WTC11 (cell line): ENCODE measurements at regions not wholly inside any gene's neighbourhood (a gene's known extent, or its start where the extent isn't known, plus 50 kb on each side); places are given as distances from the start of the nearest gene placed in this dataset.

Source experiments
- ATAC-seq: fragments of 200-7000 bp; cut with Tn5 transposase; 2 replicates; pipeline ENCODE4 v1.10.0; 2021; ENCODE audit warnings: mild to moderate bottlenecking, moderate library complexity
- CTCF ChIA-PET: fragments of 300-600 bp; sonication (Branson Sonifier 250); formaldehyde crosslinking; loops from one replicate; lab custom pipeline; 2021; ENCODE audit warnings: antibody characterized with exemption; lab: Charles Lee
- POLR2A ChIA-PET: fragments of 350-600 bp; sonication (Branson Sonifier 250); formaldehyde crosslinking; loops from one replicate; lab custom pipeline; 2021; ENCODE audit warnings: antibody characterized with exemption; lab: Charles Lee
- DNase-seq: peaks from one replicate; pipeline ENCODE4 v3.0.0; 2021; ENCODE audit warnings: low spot score
- H3K27ac Mint-ChIP-seq: 2 replicates; pipeline ENCODE4 v1.8.0; 2021; ENCODE audit warnings: mixed read lengths
- H3K27me3 Mint-ChIP-seq: 2 replicates; pipeline ENCODE4 v1.8.0; 2021; ENCODE audit warnings: low read depth, mild to moderate bottlenecking, moderate library complexity, mixed read lengths
- H3K36me3 Mint-ChIP-seq: 2 replicates; pipeline ENCODE4 v1.8.0; 2021; ENCODE audit warnings: mixed read lengths
- H3K4me1 Mint-ChIP-seq: 2 replicates; pipeline ENCODE4 v1.8.0; 2022; ENCODE audit warnings: mixed read lengths
- H3K4me3 Mint-ChIP-seq: 2 replicates; pipeline ENCODE4 v1.8.0; 2021; ENCODE audit warnings: mild to moderate bottlenecking, moderate library complexity, mixed read lengths
- H3K9me3 Mint-ChIP-seq: 2 replicates; pipeline ENCODE4 v1.8.0; 2021; ENCODE audit warnings: mixed read lengths
- ATF1 ChIP-seq: sonication (generic); formaldehyde crosslinking; IDR thresholded peaks from 2 replicates; pipeline ENCODE4 v1.8.1; 2023; ENCODE audit warnings: mild to moderate bottlenecking, moderate library complexity, missing genetic modification reagents
- CBFB ChIP-seq: sonication (generic); formaldehyde crosslinking; IDR thresholded peaks from 2 replicates; pipeline ENCODE4 v1.8.1; 2022; ENCODE audit warnings: mild to moderate bottlenecking, low read depth, missing genetic modification reagents
- CREB1 ChIP-seq: sonication (generic); formaldehyde crosslinking; IDR thresholded peaks from 2 replicates; pipeline ENCODE4 v1.8.0; 2023; ENCODE audit warnings: mild to moderate bottlenecking, missing genetic modification reagents
- ELF4 ChIP-seq: sonication (generic); formaldehyde crosslinking; IDR thresholded peaks from 2 replicates; pipeline ENCODE4 v1.8.1; 2022; ENCODE audit warnings: low read depth, mild to moderate bottlenecking, moderate library complexity, missing genetic modification reagents
- EMX1 ChIP-seq: fragments of 250-450 bp; sonication (Bioruptor Pico); IDR thresholded peaks from 2 replicates; pipeline ENCODE4 v1.8.0; 2021; ENCODE audit warnings: mild to moderate bottlenecking
- FOXP1 ChIP-seq: sonication (generic); formaldehyde crosslinking; IDR thresholded peaks from 2 replicates; pipeline ENCODE4 v1.8.0; 2022; ENCODE audit warnings: missing genetic modification reagents, mild to moderate bottlenecking, moderate library complexity, borderline replicate concordance
- FOXP4 ChIP-seq: sonication (generic); formaldehyde crosslinking; IDR thresholded peaks from 2 replicates; pipeline ENCODE4 v1.8.0; 2022; ENCODE audit warnings: mild to moderate bottlenecking, missing genetic modification reagents
- JAZF1 ChIP-seq: fragments of 250-450 bp; sonication (Bioruptor Pico); IDR thresholded peaks from 2 replicates; pipeline ENCODE4 v1.9.0; 2021; ENCODE audit warnings: moderate library complexity, mild to moderate bottlenecking, inconsistent platforms
- MYBL2 ChIP-seq: sonication (generic); formaldehyde crosslinking; IDR thresholded peaks from 2 replicates; pipeline ENCODE4 v1.8.1; 2023; ENCODE audit warnings: mild to moderate bottlenecking, moderate library complexity, missing genetic modification reagents
- NFYB ChIP-seq: sonication (generic); formaldehyde crosslinking; conservative IDR thresholded peaks from 2 replicates; pipeline ENCODE4 v1.8.0; 2022; ENCODE audit warnings: low read depth, missing genetic modification reagents
- RORB ChIP-seq: fragments of 250-450 bp; sonication (Bioruptor Pico); IDR thresholded peaks from 2 replicates; pipeline ENCODE4 v1.9.0; 2021; ENCODE audit warnings: mild to moderate bottlenecking
- STAT6 ChIP-seq: sonication (generic); formaldehyde crosslinking; conservative IDR thresholded peaks from 2 replicates; pipeline ENCODE4 v1.8.1; 2023; ENCODE audit warnings: mild to moderate bottlenecking, low read depth, missing genetic modification reagents, moderate library complexity
- TCF7 ChIP-seq: sonication (generic); formaldehyde crosslinking; IDR thresholded peaks from 2 replicates; pipeline ENCODE4 v1.8.0; 2022; ENCODE audit warnings: mild to moderate bottlenecking, low read depth, missing genetic modification reagents, moderate library complexity
- TEAD1 ChIP-seq: sonication (generic); formaldehyde crosslinking; IDR thresholded peaks from 2 replicates; pipeline ENCODE4 v1.8.0; 2022; ENCODE audit warnings: mild to moderate bottlenecking, missing genetic modification reagents
- TP53 ChIP-seq: sonication (generic); formaldehyde crosslinking; IDR thresholded peaks from 2 replicates; pipeline ENCODE4 v1.8.1; 2023; ENCODE audit warnings: mild to moderate bottlenecking, missing genetic modification reagents
- USF1 ChIP-seq: sonication (generic); formaldehyde crosslinking; IDR thresholded peaks from 2 replicates; pipeline ENCODE4 v1.8.0; 2022; ENCODE audit warnings: mild to moderate bottlenecking, missing genetic modification reagents
- ZNF263 ChIP-seq: sonication (generic); formaldehyde crosslinking; IDR thresholded peaks from 2 replicates; pipeline ENCODE4 v1.8.1; 2022; ENCODE audit warnings: low read depth, mild to moderate bottlenecking, moderate library complexity, missing genetic modification reagents
- ZNF425 ChIP-seq: fragments of 250-450 bp; sonication (Bioruptor Pico); conservative IDR thresholded peaks from 2 replicates; pipeline ENCODE4 v1.9.0; 2021; ENCODE audit warnings: mild to moderate bottlenecking
- TF ChIP-seq, protein P1 (sequence below): fragments of 250-450 bp; sonication (Bioruptor Pico); IDR thresholded peaks from 2 replicates; pipeline ENCODE4 v2.1.2; 2022; ENCODE audit warnings: mild to moderate bottlenecking, moderate library complexity
- TF ChIP-seq, protein P2 (sequence below): sonication (generic); formaldehyde crosslinking; IDR thresholded peaks from 2 replicates; pipeline ENCODE4 v1.8.1; 2023; ENCODE audit warnings: mild to moderate bottlenecking, missing genetic modification reagents, moderate library complexity

DNA sequence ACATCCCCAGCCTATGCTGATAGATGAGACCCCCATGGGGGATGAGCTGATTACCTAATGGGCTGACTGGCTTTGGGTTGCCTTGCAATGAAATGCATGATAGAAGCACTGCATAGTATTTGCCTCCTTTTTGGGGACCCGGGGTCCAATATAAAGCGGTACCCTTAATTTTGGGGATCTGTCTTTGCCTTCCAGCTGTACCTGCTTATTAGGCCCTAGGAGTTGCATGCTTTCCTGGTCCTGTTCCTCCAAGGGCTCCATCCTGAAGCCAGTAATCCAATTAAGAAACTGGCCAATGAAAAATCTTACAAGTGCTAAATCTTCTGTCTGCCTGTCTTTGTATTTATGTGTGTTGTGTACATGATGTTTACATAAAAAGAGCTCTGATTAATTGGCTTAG lies 791.6 kb downstream of the TRIML1 start:
- no peak overlapping the region for H3K4me3 Mint-ChIP-seq
- ATAC-seq (no peak), DNase-seq (peak; percentile 52)
- H3K27me3 Mint-ChIP-seq, result no peaks in the 10 kb centered on the region; the same call in 1 of the 2 replicates
- peaks cover 11% of the 10 kb centered on the region for H3K4me1 Mint-ChIP-seq
- ChIA-PET CTCF (no interaction called here), POLR2A (no interaction called here)
- peaks cover 47% of the 10 kb centered on the region for H3K36me3 Mint-ChIP-seq
- peaks cover 78% of the 10 kb centered on the region for H3K9me3 Mint-ChIP-seq
- H3K27ac Mint-ChIP-seq, result no peak overlapping the region
- TF ChIP-seq ATF1 (no peak), ZNF263 (CRISPR knock-in tag) (no peak), STAT6 (CRISPR knock-in tag) (no peak)

DNA sequence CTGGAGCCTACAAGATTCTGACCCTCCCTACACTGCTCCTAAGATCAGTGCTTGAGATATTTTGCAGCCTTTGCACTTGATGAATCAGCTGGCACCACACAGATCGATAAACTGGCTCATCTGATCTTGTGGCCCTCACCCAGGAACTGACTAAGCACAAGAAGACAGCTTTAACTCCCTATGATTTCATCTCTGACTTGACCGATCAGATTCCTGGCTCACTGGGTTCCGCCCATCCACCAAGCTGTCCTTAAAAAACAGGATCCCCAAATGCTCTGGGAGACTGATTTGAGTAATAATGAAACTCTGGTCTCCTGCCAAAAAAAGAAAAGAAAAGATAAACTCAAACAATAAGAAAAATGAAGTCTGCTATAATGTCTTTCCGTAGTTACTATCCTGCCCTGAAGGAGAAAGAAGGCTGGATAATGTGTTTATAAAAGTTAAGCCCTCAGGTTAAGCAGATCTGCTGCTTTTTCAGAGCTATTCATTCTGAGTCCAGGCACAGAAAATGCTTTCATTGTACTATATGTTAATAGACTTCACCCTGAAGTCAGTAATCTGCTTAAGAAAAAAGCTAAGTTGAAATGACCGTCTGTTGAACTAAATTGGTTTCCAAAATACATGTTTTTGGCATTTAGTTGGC lies 795.2 kb downstream of the TRIML1 start:
- CTCF ChIA-PET, result no interaction called here
- peaks cover 5% of the 10 kb centered on the region for H3K4me1 Mint-ChIP-seq
- ATAC-seq (no peak), DNase-seq (no peak)
- H3K27ac Mint-ChIP-seq, result no peak overlapping the region
- H3K27me3 Mint-ChIP-seq, result no peaks in the 10 kb centered on the region; the same call in 1 of the 2 replicates
- TF ChIP-seq RORB (no peak), TP53 (no peak), CBFB (CRISPR knock-in tag) (no peak), TCF7 (CRISPR knock-in tag) (no peak), USF1 (CRISPR knock-in tag) (no peak), EMX1 (CRISPR knock-in tag) (no peak), ELF4 (CRISPR knock-in tag) (no peak), MYBL2 (CRISPR knock-in tag) (no peak), FOXP4 (CRISPR knock-in tag) (no peak), ZNF425 (no peak), FOXP1 (CRISPR knock-in tag) (no peak), NFYB (CRISPR knock-in tag) (no peak), CREB1 (CRISPR knock-in tag) (no peak), JAZF1 (CRISPR knock-in tag) (no peak), TEAD1 (CRISPR knock-in tag) (no peak)
- TF ChIP-seq, protein P1, sequence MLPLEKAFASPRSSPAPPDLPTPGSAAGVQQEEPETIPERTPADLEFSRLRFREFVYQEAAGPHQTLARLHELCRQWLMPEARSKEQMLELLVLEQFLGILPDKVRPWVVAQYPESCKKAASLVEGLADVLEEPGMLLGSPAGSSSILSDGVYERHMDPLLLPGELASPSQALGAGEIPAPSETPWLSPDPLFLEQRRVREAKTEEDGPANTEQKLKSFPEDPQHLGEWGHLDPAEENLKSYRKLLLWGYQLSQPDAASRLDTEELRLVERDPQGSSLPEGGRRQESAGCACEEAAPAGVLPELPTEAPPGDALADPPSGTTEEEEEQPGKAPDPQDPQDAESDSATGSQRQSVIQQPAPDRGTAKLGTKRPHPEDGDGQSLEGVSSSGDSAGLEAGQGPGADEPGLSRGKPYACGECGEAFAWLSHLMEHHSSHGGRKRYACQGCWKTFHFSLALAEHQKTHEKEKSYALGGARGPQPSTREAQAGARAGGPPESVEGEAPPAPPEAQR (CRISPR knock-in tag), result no peak
- TF ChIP-seq, protein P2, sequence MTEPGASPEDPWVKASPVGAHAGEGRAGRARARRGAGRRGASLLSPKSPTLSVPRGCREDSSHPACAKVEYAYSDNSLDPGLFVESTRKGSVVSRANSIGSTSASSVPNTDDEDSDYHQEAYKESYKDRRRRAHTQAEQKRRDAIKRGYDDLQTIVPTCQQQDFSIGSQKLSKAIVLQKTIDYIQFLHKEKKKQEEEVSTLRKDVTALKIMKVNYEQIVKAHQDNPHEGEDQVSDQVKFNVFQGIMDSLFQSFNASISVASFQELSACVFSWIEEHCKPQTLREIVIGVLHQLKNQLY (CRISPR knock-in tag), result no peak
- no peak overlapping the region for H3K4me3 Mint-ChIP-seq
- POLR2A ChIA-PET, result no interaction called here
- H3K36me3 Mint-ChIP-seq, result peaks cover 36% of the 10 kb centered on the region
- peaks cover 51% of the 10 kb centered on the region for H3K9me3 Mint-ChIP-seq
